Activated CD8-positive, alpha-beta T cell treated with anti-CD3 and anti-CD28 coated beads, Interleukin-2, amount 10 ng/mL, durations not matched to agents 7 days and 5 days (primary cell): ENCODE measurements at regions not wholly inside any gene's neighbourhood (a gene's known extent, or its start where the extent isn't known, plus 50 kb on each side); places are given as distances from the start of the nearest gene placed in this dataset.
A peak's percentile ranks its signal among the peaks of the same experiment; 100 is the strongest.
"Not testable (repeated sequence)": the region's sequence is repeated elsewhere in the genome, so short reads cannot be mapped to it uniquely, and the experiment has no call there.

Experiments used
- ATAC-seq: fragments of 150-1000 bp; cut with Tn5 transposase; one replicate; pipeline ENCODE4 v1.10.0; 2021; ENCODE audit warnings: moderate library complexity
- CTCF ChIA-PET: fragments of 350-600 bp; sonication (Branson Sonifier 250); formaldehyde crosslinking; loops from one replicate; lab custom pipeline; 2021; ENCODE audit warnings: antibody characterized with exemption; lab: Charles Lee
- POLR2A ChIA-PET: fragments of 350-600 bp; sonication (Branson Sonifier 250); formaldehyde crosslinking; loops from one replicate; lab custom pipeline; 2021; ENCODE audit warnings: antibody characterized with exemption; lab: Charles Lee
- DNase-seq: peaks from one replicate; pipeline ENCODE4 v3.0.0-alpha.2; 2020
- H3K27ac Mint-ChIP-seq: one replicate; pipeline ENCODE4 v1.8.0; 2021; ENCODE audit warnings: mild to moderate bottlenecking, mixed read lengths
- H3K27me3 Mint-ChIP-seq: one replicate; pipeline ENCODE4 v1.8.0; 2021; ENCODE audit warnings: low read depth, mixed read lengths
- H3K36me3 Mint-ChIP-seq: one replicate; pipeline ENCODE4 v1.8.0; 2021; ENCODE audit warnings: low read depth, mixed read lengths
- H3K4me1 Mint-ChIP-seq: one replicate; pipeline ENCODE4 v1.8.0; 2021; ENCODE audit warnings: low read depth, mixed read lengths
- H3K4me3 Mint-ChIP-seq: one replicate; pipeline ENCODE4 v1.8.0; 2021; ENCODE audit warnings: mild to moderate bottlenecking, mixed read lengths
- H3K9me3 Mint-ChIP-seq: one replicate; pipeline ENCODE4 v1.8.0; 2022; ENCODE audit warnings: mixed read lengths; ENCODE audit not compliant: insufficient read depth

GRCh38 chr2:234558642-234559041 lies 61.8 kb upstream of the ARL4C start:
- CTCF ChIA-PET, result no interaction called here
- ATAC-seq, result no peak
- H3K27ac Mint-ChIP-seq, result no peak overlapping the region

GRCh38 chr2:234556848-234557573 lies 60.1 kb upstream of the ARL4C start:
- Mint-ChIP-seq H3K4me1 (peaks cover 12% of the 10 kb centered on the region), H3K27ac (no peak overlapping the region), H3K27me3 (peaks cover 8% of the 10 kb centered on the region), H3K4me3 (no peak overlapping the region), H3K36me3 (no peaks in the 10 kb centered on the region), H3K9me3 (no peaks in the 10 kb centered on the region)
- CTCF ChIA-PET, result interaction anchor here (1.8 to 2.3 kb wide), 2 partner anchors 11 to 560 kb away, joined by 7 to 15 read pairs; no protein-coding TSS in a partner anchor
- POLR2A ChIA-PET, result no interaction called here
- DNase-seq (no peak), ATAC-seq (no peak)

More at GRCh38 chr2:234558642-234559041, 61.8 kb upstream of the ARL4C start:
- DNase-seq, result no peak
- Mint-ChIP-seq H3K9me3 (no peaks in the 10 kb centered on the region), H3K36me3 (no peaks in the 10 kb centered on the region), H3K4me1 (peaks cover 12% of the 10 kb centered on the region), H3K27me3 (peaks cover 8% of the 10 kb centered on the region), H3K4me3 (no peak overlapping the region)
- POLR2A ChIA-PET, result no interaction called here

DNA sequence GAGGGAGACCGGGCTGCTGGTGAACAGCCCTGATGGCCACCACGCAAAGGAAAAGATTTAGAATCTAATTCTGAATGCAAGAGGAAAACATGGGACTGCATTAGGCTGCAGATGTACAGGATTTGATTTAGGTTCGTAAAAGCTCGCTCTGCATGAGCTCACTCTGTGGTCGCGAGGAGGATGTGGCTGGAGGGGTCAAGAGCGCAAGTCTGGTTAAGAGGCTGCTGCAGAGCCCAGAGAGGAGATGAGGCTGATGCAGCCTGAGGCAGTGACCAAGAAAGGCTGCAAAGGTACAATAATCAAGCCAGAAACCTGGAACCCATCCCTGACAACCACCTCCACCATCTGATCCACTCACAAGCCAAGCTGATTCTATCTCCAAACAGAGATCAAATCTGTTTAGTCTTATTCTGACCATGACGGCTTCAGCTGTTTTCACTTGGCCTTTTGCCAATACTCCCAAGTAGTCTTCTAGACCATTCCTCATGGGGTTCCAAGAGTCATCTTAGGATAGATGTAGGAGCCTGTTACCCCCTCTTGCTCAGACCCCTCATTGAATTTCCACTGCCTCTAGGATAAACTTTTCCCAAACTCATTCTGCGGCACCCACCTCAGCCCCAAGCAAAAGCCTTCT lies 58.9 kb upstream of the ARL4C start:
- POLR2A ChIA-PET, result interaction anchor here (0.6 kb wide), 1 partner anchor 194 kb away, joined by 3 read pairs; no protein-coding TSS in a partner anchor
- no peak for ATAC-seq
- Mint-ChIP-seq H3K4me1 (peaks cover 12% of the 10 kb centered on the region), H3K36me3 (no peaks in the 10 kb centered on the region), H3K9me3 (no peaks in the 10 kb centered on the region), H3K27ac (no peak overlapping the region), H3K27me3 (peaks cover 8% of the 10 kb centered on the region), H3K4me3 (no peak overlapping the region)
- CTCF ChIA-PET, result interaction anchor here (1.8 to 2.3 kb wide), 2 partner anchors 10 to 561 kb away, joined by 7 to 15 read pairs; no protein-coding TSS in a partner anchor
- DNase-seq, result peak; percentile 54

- ChIA-PET CTCF (interaction anchor here (1.8 to 2.3 kb wide), 2 partner anchors 10 to 562 kb away, joined by 7 to 15 read pairs; no protein-coding TSS in a partner anchor), POLR2A (no interaction called here)
- Mint-ChIP-seq H3K27ac (no peak overlapping the region), H3K27me3 (peaks cover 10% of the 10 kb centered on the region), H3K4me1 (peaks cover 13% of the 10 kb centered on the region), H3K36me3 (no peaks in the 10 kb centered on the region), H3K9me3 (no peaks in the 10 kb centered on the region), H3K4me3 (no peak overlapping the region)
- ATAC-seq (no peak), DNase-seq (no peak)
Observed at GRCh38 chr2:234555161-234555560, 58.3 kb upstream of the ARL4C start.

DNA sequence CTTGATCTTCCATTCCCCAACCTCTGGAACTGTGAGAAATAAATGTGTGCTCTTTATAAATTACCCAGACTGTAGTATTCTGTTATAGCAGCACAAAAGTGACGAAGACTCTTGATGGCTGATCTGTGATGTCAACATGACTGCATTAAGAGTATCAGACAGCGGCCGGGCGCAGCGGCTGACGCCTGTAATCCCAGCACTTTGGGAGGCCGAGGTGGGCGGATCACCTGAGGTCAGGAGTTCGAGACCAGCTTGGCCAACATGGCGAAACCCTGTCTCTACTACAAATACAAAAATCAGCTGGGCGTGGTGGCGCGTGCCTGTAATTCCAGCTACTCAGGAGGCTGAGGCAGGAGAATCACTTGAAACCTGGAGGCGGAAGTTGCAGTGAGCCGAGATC lies 56.3 kb upstream of the ARL4C start:
- DNase-seq, H3K27ac Mint-ChIP-seq, POLR2A ChIA-PET, H3K9me3 Mint-ChIP-seq, H3K4me3 Mint-ChIP-seq, H3K36me3 Mint-ChIP-seq, ATAC-seq, CTCF ChIA-PET: not testable (repeated sequence)
- H3K4me1 Mint-ChIP-seq, result peaks cover 13% of the 10 kb centered on the region
- H3K27me3 Mint-ChIP-seq, result peaks cover 15% of the 10 kb centered on the region

- POLR2A ChIA-PET, result no interaction called here
- CTCF ChIA-PET, result interaction anchor here (0.8 to 1.0 kb wide), 4 partner anchors 413 to 1185 kb away, joined by 3 to 4 read pairs (median 3); no protein-coding TSS in a partner anchor
- H3K27ac Mint-ChIP-seq, result no peak overlapping the region
- no peak overlapping the region for H3K4me3 Mint-ChIP-seq
- peaks cover 18% of the 10 kb centered on the region for H3K27me3 Mint-ChIP-seq
- ATAC-seq, result peak; percentile 89
- no peaks in the 10 kb centered on the region for H3K9me3 Mint-ChIP-seq
- no peaks in the 10 kb centered on the region for H3K36me3 Mint-ChIP-seq
- peak; percentile 72 for DNase-seq
- peaks cover 9% of the 10 kb centered on the region for H3K4me1 Mint-ChIP-seq
Observed at GRCh38 chr2:234550511-234551107, 53.7 kb upstream of the ARL4C start.

GRCh38 chr2:234550056-234550455 lies 53.2 kb upstream of the ARL4C start:
- ChIA-PET CTCF (interaction anchor here (0.7 to 0.9 kb wide), 2 partner anchors 565 to 567 kb away, joined by 3 read pairs; no protein-coding TSS in a partner anchor), POLR2A (no interaction called here)
- H3K36me3 Mint-ChIP-seq, result no peaks in the 10 kb centered on the region
- H3K27me3 Mint-ChIP-seq, result peaks cover 17% of the 10 kb centered on the region
- no peak overlapping the region for H3K4me3 Mint-ChIP-seq
- DNase-seq (no peak), ATAC-seq (no peak)
- H3K4me1 Mint-ChIP-seq, result peaks cover 8% of the 10 kb centered on the region
- no peak overlapping the region for H3K27ac Mint-ChIP-seq
- no peaks in the 10 kb centered on the region for H3K9me3 Mint-ChIP-seq

- no peak for DNase-seq
- peaks cover 18% of the 10 kb centered on the region for H3K27me3 Mint-ChIP-seq
- H3K27ac Mint-ChIP-seq, result no peak overlapping the region
- POLR2A ChIA-PET, result interaction anchor here (0.6 kb wide), 1 partner anchor 25 kb away, joined by 4 read pairs; no protein-coding TSS in a partner anchor
- H3K4me3 Mint-ChIP-seq, result no peak overlapping the region
- no peak for ATAC-seq
- no peaks in the 10 kb centered on the region for H3K9me3 Mint-ChIP-seq
- CTCF ChIA-PET, result no interaction called here
- H3K36me3 Mint-ChIP-seq, result no peaks in the 10 kb centered on the region
- peaks cover 7% of the 10 kb centered on the region for H3K4me1 Mint-ChIP-seq
Observed at GRCh38 chr2:234548695-234549420, 52.0 kb upstream of the ARL4C start.

DNA sequence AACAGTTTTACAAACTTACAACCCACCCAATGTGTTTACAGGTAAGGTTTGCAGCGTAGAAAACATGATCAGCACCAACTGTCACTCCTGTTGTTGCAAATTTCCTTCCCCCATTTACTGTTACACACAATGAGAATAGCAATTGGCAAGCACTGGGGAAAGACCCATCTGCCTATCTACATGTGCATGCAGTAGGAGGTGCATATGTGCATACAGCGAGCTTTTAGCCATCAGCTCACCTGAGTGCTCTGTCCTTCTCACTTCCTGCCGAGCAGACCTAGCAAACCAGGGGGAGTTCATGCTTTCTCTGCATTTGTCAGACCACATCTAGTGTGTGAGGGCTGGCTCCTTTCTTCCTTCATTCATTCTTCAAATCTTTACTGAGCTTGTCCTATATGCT lies 49.9 kb upstream of the ARL4C start:
- H3K4me3 Mint-ChIP-seq, result no peak overlapping the region
- CTCF ChIA-PET, result no interaction called here
- POLR2A ChIA-PET, result no interaction called here
- DNase-seq (no peak), ATAC-seq (no peak)
- no peaks in the 10 kb centered on the region for H3K9me3 Mint-ChIP-seq
- no peak overlapping the region for H3K27ac Mint-ChIP-seq
- peaks cover 7% of the 10 kb centered on the region for H3K4me1 Mint-ChIP-seq
- peaks cover 20% of the 10 kb centered on the region for H3K27me3 Mint-ChIP-seq
- no peaks in the 10 kb centered on the region for H3K36me3 Mint-ChIP-seq
